ENCODE measurements at regions not wholly inside any gene's neighbourhood (a gene's known extent, or its start where the extent isn't known, plus 50 kb on each side); places are given as distances from the start of the nearest gene placed in this dataset.

DNA sequence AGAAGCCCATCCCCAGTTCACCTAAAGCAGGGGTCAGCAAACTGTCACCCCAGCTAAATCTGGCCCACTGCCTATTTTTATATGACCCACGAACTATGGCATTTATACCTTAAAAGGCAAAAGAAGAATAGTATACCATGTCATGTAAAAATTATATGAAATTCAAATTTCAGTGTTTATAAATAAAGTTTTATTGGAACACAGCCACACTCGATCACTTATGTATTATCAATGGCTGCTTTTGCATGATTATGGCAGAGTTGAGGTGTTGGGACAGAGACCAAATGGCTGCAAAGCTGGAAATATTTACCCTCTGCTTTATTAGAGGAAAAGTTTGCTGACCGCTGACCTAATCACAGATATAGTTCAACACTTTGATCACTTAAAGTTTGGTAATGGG lies 59.2 kb upstream of the GATB start:
- CTCF ChIA-PET, result interaction anchor here (1.3 kb wide), 1 partner anchor 11 kb away, joined by 4 read pairs; no protein-coding TSS in a partner anchor
- H3K4me3 Mint-ChIP-seq, result no peak overlapping the region
- ATAC-seq (no peak), DNase-seq (no peak)
- POLR2A ChIA-PET, result no interaction called here
- H3K9me3 Mint-ChIP-seq (ENCODE audit: low read depth), result no peaks in the 10 kb centered on the region
- peaks cover 9% of the 10 kb centered on the region for H3K27me3 Mint-ChIP-seq
- no peaks in the 10 kb centered on the region for H3K4me1 Mint-ChIP-seq
- no peaks in the 10 kb centered on the region for H3K36me3 Mint-ChIP-seq (ENCODE audit: low read depth)
- intact Hi-C loops (cut with DNase I, micrococcal nuclease), result no loop called here
- no peak overlapping the region for H3K27ac Mint-ChIP-seq

- Mint-ChIP-seq H3K9me3 (ENCODE audit: low read depth) (no peaks in the 10 kb centered on the region), H3K27me3 (no peaks in the 10 kb centered on the region), H3K27ac (no peak overlapping the region), H3K4me1 (no peaks in the 10 kb centered on the region), H3K36me3 (ENCODE audit: low read depth) (no peaks in the 10 kb centered on the region), H3K4me3 (no peak overlapping the region)
- DNase-seq (no peak), ATAC-seq (no peak)
- intact Hi-C loops (cut with DNase I, micrococcal nuclease), result no loop called here
- CTCF ChIA-PET, result interaction anchor here (0.7 to 2.3 kb wide), 3 partner anchors 9 to 143 kb away, joined by 3 to 14 read pairs (median 5); no protein-coding TSS in a partner anchor
- POLR2A ChIA-PET, result no interaction called here
Measured at GRCh38 chr4:151811403-151811802, 50.6 kb upstream of the GATB start.

Data from activated CD4-positive, alpha-beta T cell treated with anti-CD3 and anti-CD28 coated beads for 36 hours (primary cell).